ENCODE measurements at regions not wholly inside any gene's neighbourhood (a gene's known extent, or its start where the extent isn't known, plus 50 kb on each side); places are given as distances from the start of the nearest gene placed in this dataset.

GRCh38 chr14:28407996-28408395 lies 358.6 kb upstream of the FOXG1 start:
- no peak for DNase-seq (ENCODE audit: low spot score)

- DNase-seq (ENCODE audit: low spot score), result no peak
These were observed 354.5 kb upstream of the FOXG1 start for GRCh38 chr14:28412077-28412476.

GRCh38 chr14:28426960-28427359 lies 339.6 kb upstream of the FOXG1 start:
- DNase-seq (ENCODE audit: low spot score), result no peak

- no peak for DNase-seq (ENCODE audit: low spot score)
These were observed 329.8 kb upstream of the FOXG1 start for GRCh38 chr14:28436821-28437220.

DNA sequence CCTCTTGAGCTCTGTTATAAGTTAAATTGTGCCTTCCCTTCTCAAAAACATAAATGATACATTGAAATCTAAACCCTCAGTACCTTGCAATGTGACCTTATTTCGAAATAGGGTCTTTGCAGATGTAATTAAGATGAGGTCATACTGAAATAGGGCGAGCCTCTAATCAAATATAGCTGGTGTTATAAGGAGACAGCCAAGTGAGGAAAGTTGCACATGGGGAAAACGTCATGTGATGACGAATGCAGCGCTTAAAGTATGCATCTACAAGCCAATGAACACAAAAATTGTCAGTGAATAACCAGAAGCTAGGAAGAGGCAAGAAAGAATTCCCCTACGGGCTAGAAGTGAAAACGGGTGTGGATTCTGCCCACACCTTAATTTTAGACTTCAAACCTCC lies 305.2 kb upstream of the FOXG1 start:
- no peak for DNase-seq (ENCODE audit: low spot score)

- no peak for DNase-seq (ENCODE audit: low spot score)
These were observed 299.0 kb upstream of the FOXG1 start for GRCh38 chr14:28467611-28468010.

DNA sequence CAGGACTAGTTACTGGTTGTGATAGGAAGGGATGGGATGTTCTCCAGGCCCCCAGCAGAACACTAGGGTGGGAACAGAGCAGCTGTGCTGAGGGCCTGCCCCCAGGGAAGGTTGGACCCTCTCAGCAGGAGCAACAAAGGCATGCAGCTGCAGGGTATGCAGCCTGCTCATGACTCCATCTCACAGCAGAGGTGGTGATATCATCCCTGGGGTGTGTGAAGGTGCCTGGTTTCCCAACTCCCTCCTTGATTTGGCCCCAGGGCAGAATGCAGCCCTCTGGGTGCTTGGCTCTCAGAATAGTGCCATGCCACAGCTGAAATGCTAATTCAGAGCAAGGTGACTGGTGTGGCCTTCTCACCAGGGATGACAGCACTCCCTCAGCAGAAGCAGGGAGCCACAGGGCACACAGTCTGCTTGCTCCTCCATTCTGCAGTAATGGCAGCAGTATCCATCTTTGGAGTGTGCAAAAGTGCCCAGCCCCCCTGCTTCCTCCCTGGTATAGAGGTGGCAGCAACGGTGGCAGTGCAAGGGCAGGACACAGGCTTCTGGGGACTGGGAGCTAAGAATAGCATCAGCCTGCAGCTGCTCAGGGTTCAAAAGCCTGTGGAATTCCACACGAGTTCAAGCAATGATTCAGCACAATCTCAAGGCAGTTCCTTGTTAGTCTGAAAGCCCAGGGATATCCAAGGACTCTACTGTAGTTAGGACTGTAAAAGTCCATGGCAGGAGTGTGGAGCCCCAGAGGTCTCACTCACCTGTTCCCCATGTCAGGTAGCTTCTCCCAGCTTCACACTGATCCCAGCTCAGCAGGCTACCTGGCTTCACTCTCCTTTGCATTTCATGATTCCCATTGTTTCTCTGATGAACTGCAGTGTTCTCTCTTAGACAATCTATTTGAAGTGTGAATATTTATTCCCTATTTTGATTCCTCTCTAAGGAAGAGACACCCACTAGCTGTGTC lies 298.1 kb upstream of the FOXG1 start:
- no peak for DNase-seq (ENCODE audit: low spot score)

- DNase-seq (ENCODE audit: low spot score), result peak; percentile 51
These were observed 284.1 kb upstream of the FOXG1 start for GRCh38 chr14:28482251-28483040.

- DNase-seq (ENCODE audit: low spot score), result no peak
These were observed 283.1 kb upstream of the FOXG1 start for GRCh38 chr14:28483506-28483905.

DNA sequence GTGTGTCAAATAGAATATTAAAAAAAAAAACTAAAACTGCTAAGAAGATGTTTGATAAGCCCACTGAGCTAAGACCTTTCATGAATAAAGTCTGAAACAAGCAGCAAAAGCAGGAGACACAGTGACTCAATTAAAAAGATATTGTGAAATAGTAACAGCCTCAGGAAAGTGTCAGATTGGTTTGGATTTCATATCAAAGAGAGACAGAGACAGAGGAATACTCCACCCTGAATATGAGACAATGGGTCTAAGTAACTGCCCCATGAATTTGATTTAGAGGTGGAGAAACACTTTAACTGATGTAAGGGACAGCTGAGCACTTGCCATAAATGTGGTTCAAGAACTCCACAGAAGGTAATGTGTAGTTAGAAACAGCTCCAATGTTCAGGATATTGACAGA lies 277.9 kb upstream of the FOXG1 start:
- DNase-seq (ENCODE audit: low spot score), result no peak

- DNase-seq (ENCODE audit: low spot score), result no peak
These were observed 273.1 kb upstream of the FOXG1 start for GRCh38 chr14:28493516-28493915.

DNA sequence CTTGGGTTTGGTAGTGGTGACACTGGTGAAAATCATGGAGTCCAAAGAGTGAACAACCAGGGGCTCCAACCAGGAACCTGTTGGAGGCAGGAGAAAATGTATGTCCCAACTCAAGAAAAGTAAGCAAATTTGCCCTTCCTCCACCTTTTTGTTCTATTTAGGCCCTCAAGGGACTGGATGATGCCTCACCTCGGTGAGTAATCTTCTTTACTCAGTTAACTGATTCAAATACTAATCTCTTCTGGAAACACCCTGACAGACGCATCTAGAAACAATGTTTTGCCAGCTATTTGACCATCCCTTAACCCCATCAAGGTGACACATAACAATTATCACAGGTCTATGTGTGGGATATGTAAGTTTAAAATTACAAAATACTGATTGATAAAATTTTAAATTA lies 272.4 kb upstream of the FOXG1 start:
- DNase-seq (ENCODE audit: low spot score), result no peak

DNA sequence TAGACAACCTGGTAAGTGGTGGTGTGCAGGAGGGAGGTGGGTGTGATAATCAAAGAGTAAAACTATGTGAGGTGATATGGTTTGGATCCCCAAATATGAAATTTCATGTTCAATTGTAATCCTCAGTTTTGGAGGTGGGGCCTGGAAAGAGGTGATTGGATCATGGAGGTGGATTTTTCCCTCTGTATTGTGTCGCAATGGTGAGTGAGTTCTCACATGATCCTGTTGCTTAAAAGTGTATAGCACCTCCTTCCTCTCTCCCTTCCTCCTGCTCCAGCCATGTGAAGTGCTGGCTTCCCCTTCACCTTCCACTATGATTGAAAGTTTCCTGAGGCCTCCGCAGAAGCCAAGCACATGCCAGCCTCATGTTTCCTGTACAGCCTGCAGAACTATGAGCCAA lies 270.2 kb upstream of the FOXG1 start:
- no peak for DNase-seq (ENCODE audit: low spot score)

DNA sequence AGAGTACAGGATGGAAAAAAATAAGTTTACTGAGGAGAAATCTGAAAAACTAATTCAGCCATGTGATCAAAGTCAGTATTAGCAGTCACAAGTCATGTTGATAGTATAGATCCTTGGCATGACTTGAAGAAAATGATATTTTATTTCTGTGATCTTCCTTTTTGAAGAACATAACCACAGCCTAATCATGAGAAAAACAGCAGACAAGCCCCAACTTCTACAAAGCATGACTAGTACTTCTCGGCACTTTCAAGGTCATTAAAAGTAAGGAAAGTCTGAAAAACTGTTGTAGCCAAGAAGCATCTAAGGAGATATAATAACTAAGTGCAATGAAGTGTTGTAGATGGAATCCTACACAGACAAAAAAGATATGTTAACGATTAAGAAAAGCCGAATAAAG lies 264.1 kb upstream of the FOXG1 start:
- DNase-seq (ENCODE audit: low spot score), result no peak

DNA sequence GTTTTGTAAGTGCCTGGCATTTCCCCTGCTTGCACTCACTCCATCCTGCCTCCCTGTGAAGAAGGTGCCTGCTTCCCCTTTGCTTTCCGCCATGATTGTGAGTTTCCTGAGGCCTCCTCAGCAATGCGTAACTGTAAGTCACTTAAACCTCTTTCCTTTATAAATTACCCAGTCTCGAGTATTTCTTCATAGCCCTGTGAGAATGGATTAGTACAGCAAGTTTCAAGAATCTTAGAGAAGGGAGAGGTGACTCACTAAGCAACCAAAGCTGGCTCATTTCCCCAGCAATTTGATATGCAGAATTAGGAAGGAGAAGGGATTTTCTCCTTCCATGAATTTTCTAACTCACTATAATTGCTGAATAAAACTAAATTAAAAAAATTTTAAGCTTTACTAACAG lies 251.0 kb upstream of the FOXG1 start:
- DNase-seq (ENCODE audit: low spot score), result no peak

DNA sequence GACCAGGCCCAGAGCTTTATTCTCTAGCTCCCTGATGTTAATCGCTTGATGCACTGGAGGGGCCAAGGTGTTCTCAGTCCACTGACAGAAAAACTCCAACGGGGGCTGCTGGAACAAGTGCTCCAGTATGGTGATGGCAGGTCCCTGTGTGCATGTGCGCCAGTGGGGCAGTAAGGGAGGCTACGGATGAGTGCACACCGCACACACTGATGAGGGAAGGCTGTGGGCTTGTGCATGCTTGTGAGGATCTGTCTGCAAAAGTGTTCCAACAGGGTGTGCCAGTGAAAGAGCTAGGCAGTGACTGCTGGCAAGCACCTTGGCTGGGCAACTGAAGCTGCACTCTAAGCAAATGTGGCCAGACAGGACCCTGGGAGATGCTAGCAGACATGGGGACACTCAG lies 229.7 kb upstream of the FOXG1 start:
- no peak for DNase-seq (ENCODE audit: low spot score)

DNA sequence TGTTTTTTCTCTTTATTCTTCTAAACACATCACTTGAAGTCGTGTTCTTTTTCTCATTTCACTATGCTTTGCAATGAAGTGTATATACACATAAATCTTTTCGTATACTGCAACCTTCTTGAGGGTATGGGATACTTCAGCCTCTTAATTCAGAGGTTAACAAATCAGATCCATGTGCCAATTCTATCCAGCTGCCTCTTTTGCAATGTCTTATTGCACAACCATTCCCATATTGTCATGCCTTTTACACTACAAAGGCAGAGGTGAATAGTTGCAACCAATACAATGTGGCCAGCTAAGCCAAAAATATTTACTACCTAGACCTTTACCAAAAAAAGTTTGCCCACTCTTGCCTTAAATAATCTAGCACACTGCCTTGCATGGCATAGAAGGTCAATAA lies 224.5 kb upstream of the FOXG1 start:
- no peak for DNase-seq (ENCODE audit: low spot score)

- no peak for DNase-seq (ENCODE audit: low spot score)
These were observed 201.2 kb upstream of the FOXG1 start for GRCh38 chr14:28565345-28565744.

- no peak for DNase-seq (ENCODE audit: low spot score)
These were observed 196.2 kb upstream of the FOXG1 start for GRCh38 chr14:28570391-28570790.

- no peak for DNase-seq (ENCODE audit: low spot score)
These were observed 195.0 kb upstream of the FOXG1 start for GRCh38 chr14:28571636-28572035.

DNA sequence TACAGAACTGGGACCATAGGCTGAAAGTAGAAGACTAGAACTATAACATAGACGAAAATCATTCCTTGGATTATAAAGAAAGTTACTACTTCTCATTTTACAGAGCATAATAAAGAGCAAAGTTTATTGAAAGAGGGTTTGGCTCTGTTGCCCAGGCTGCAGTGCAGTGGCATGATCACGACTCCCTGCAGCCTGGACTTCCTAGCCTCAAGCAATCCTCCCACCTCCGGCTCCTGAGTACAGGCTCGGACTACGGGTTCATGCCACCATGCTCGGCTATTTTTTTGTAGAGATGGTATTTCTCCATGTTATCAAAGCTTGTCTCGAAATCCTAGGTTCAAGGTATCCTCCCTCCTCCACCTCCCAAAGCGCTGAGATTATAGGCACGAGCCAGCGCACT lies 190.1 kb upstream of the FOXG1 start:
- DNase-seq (ENCODE audit: low spot score), result no peak

DNA sequence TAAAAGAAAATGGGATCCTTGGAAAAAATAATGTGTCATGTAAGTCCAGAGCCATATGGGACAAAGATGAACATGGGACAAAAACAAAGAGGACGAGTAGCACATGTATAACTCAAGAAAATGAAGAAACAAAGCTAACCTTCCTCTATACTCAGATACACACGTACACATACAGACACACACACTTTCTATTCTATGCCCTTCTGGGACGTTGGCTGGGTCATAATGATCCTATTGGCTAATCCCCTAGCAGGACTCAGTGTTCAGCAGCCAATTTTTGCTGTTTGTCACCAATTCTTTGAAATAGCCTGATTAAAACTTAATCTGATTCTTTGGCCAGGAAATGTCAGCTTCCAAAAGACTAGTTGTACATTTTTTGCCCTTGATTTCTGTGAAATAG lies 189.4 kb upstream of the FOXG1 start:
- no peak for DNase-seq (ENCODE audit: low spot score)

DNA sequence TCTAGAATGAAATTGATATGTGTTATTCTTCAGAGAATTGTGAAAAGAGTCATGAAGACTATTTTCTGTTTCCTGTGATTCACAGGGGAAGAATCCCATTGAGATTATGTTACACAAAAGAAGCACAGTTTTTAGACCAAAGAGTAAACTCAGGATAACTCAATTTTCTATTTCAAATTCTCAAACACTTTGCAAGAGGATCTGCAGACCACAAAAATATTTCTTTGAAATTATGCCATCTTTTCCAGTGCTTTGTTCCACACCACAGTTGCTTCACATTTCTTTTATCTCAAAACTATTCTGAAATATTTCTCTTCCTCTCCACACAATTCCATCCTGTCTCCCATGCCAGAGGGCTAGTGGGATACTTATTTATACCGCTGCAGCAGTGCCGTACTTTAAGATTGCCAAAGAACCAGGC lies 188.9 kb upstream of the FOXG1 start:
- DNase-seq (ENCODE audit: low spot score), result no peak
